H9 (cell line): ENCODE measurements at regions not wholly inside any gene's neighbourhood (a gene's known extent, or its start where the extent isn't known, plus 50 kb on each side); places are given as distances from the start of the nearest gene placed in this dataset.

Source experiments
- DNase-seq: peaks from one replicate; pipeline ENCODE4 v3.0.0-alpha.2; 2017
- H2AFZ ChIP-seq: one replicate; pipeline ENCODE4 v1.6.1; 2013; ENCODE audit warnings: mild to moderate bottlenecking, low read length, control low read depth, moderate library complexity
- H2AK5ac ChIP-seq: 2 replicates; pipeline ENCODE4 v1.6.1; 2013; ENCODE audit warnings: low read length, control low read depth, mixed read lengths; ENCODE audit not compliant: insufficient read length
- H2BK120ac ChIP-seq: one replicate; pipeline ENCODE4 v1.6.1; 2013; ENCODE audit warnings: low read depth, mild to moderate bottlenecking, low read length, control low read depth, inconsistent platforms; ENCODE audit not compliant: poor library complexity, severe bottlenecking
- H2BK12ac ChIP-seq: 2 replicates; pipeline ENCODE4 v1.6.1; 2013; ENCODE audit warnings: low read length, control low read depth, mixed read lengths, low read depth; ENCODE audit not compliant: insufficient read length
- H2BK15ac ChIP-seq: 2 replicates; pipeline ENCODE4 v1.6.1; 2013; ENCODE audit warnings: low read depth, low read length, control low read depth
- H2BK20ac ChIP-seq: one replicate; pipeline ENCODE4 v1.6.1; 2013; ENCODE audit warnings: low read depth, mild to moderate bottlenecking, low read length, control low read depth, inconsistent platforms; ENCODE audit not compliant: poor library complexity, severe bottlenecking
- H2BK5ac ChIP-seq: 2 replicates; pipeline ENCODE4 v1.6.1; 2013; ENCODE audit warnings: low read length, control low read depth, mixed read lengths; ENCODE audit not compliant: insufficient read length
- H3K14ac ChIP-seq: 2 replicates; pipeline ENCODE4 v1.6.1; 2013; ENCODE audit warnings: low read length, control low read depth; ENCODE audit not compliant: insufficient read depth
- H3K18ac ChIP-seq: 2 replicates; pipeline ENCODE4 v1.6.1; 2013; ENCODE audit warnings: low read depth, mild to moderate bottlenecking, mixed read lengths, low read length, control low read depth; ENCODE audit not compliant: insufficient read length
- H3K23ac ChIP-seq: 2 replicates; pipeline ENCODE4 v1.6.1; 2013; ENCODE audit warnings: low read length, control low read depth, mixed read lengths, low read depth; ENCODE audit not compliant: insufficient read length
- H3K23me2 ChIP-seq: 2 replicates; pipeline ENCODE4 v1.6.1; 2013; ENCODE audit warnings: low read depth, mild to moderate bottlenecking, mixed read lengths, low read length, control low read depth; ENCODE audit not compliant: insufficient read length, poor library complexity, severe bottlenecking
- H3K27ac ChIP-seq: 2 replicates; pipeline ENCODE4 v1.5.1; 2013; ENCODE audit warnings: low read length, control low read depth, mixed read lengths, low read depth; ENCODE audit not compliant: insufficient read length
- H3K27me3 ChIP-seq: 2 replicates; pipeline ENCODE4 v1.6.1; 2013; ENCODE audit warnings: low read length, control low read depth, inconsistent platforms; ENCODE audit not compliant: insufficient read depth
- H3K4ac ChIP-seq: 2 replicates; pipeline ENCODE4 v1.6.1; 2013; ENCODE audit warnings: low read depth, mild to moderate bottlenecking, control low read depth, inconsistent platforms, low read length, moderate library complexity
- H3K4me1 ChIP-seq: 2 replicates; pipeline ENCODE4 v1.6.1; 2013; ENCODE audit warnings: low read length, control low read depth, inconsistent platforms; ENCODE audit not compliant: insufficient read depth
- H3K4me2 ChIP-seq: 2 replicates; pipeline ENCODE4 v1.6.1; 2013; ENCODE audit warnings: low read length, control low read depth, mixed read lengths; ENCODE audit not compliant: insufficient read length, insufficient read depth
- H3K56ac ChIP-seq: 2 replicates; pipeline ENCODE4 v1.6.1; 2013; ENCODE audit warnings: low read depth, mild to moderate bottlenecking, mixed read lengths, low read length, control low read depth; ENCODE audit not compliant: insufficient read length
- H3K79me1 ChIP-seq: 2 replicates; pipeline ENCODE4 v1.6.1; 2013; ENCODE audit warnings: low read depth, mild to moderate bottlenecking, moderate library complexity, low read length, control low read depth, inconsistent platforms; ENCODE audit not compliant: insufficient read depth, poor library complexity, severe bottlenecking
- H3K79me2 ChIP-seq: 2 replicates; pipeline ENCODE4 v1.6.1; 2013; ENCODE audit warnings: low read length, control low read depth, inconsistent platforms; ENCODE audit not compliant: insufficient read depth
- H3K9ac ChIP-seq: 2 replicates; pipeline ENCODE4 v1.6.1; 2013; ENCODE audit warnings: low read length, control low read depth, mixed read lengths; ENCODE audit not compliant: insufficient read length; ENCODE audit errors: extremely low read depth
- H3K9me3 ChIP-seq: one replicate; pipeline ENCODE4 v1.6.1; 2013; ENCODE audit warnings: low read depth, low read length, inconsistent platforms; ENCODE audit not compliant: control insufficient read depth
- H3T11ph ChIP-seq: one replicate; pipeline ENCODE4 v1.6.1; 2013; ENCODE audit warnings: mild to moderate bottlenecking, low read length, control low read depth, inconsistent platforms
- H4K20me1 ChIP-seq: one replicate; pipeline ENCODE4 v1.6.1; 2013; ENCODE audit not compliant: control insufficient read depth, insufficient read length, insufficient read depth
- H4K5ac ChIP-seq: 2 replicates; pipeline ENCODE4 v1.6.1; 2013; ENCODE audit warnings: low read depth, mild to moderate bottlenecking, mixed read lengths, low read length, control low read depth; ENCODE audit not compliant: insufficient read length
- H4K8ac ChIP-seq: replicated peaks from 2 replicates; pipeline ENCODE4 v1.6.1; 2013; ENCODE audit warnings: low read length, control low read depth, mixed read lengths, low read depth; ENCODE audit not compliant: insufficient read length
- H4K91ac ChIP-seq: 2 replicates; pipeline ENCODE4 v1.6.1; 2013; ENCODE audit warnings: low read depth, mild to moderate bottlenecking, moderate library complexity, mixed read lengths, low read length, control low read depth; ENCODE audit not compliant: insufficient read length
- H3K27ac Mint-ChIP-seq, 3 experiments: 2 replicates in 2 of 3; 3 replicates in 1 of 3; pipeline ENCODE4 v1.8.0; 2020 to 2021; ENCODE audit warnings: mixed read lengths in 3 of 3, mild to moderate bottlenecking in 1 of 3, moderate library complexity in 1 of 3
- H3K27me3 Mint-ChIP-seq: 2 replicates; pipeline ENCODE4 v1.8.0; 2021; ENCODE audit warnings: low read depth, mild to moderate bottlenecking, moderate library complexity, mixed read lengths
- H3K36me3 Mint-ChIP-seq, 3 experiments: 2 replicates in 2 of 3; 3 replicates in 1 of 3; pipeline ENCODE4 v1.8.0; 2020 to 2021; ENCODE audit warnings: low read depth in 3 of 3, mixed read lengths in 3 of 3; ENCODE audit not compliant: insufficient read depth in 1 of 3
- H3K4me1 Mint-ChIP-seq, 2 experiments: 2 replicates each; pipeline ENCODE4 v1.8.0; 2020; ENCODE audit warnings: mixed read lengths in 2 of 2
- H3K4me3 Mint-ChIP-seq, 2 experiments: 2 replicates in 1 of 2; 3 replicates in 1 of 2; pipeline ENCODE4 v1.8.0; 2020 to 2021; ENCODE audit warnings: mild to moderate bottlenecking in 2 of 2, mixed read lengths in 2 of 2, moderate library complexity in 1 of 2
- H3K9me3 Mint-ChIP-seq, 2 experiments: 2 replicates in 1 of 2; 3 replicates in 1 of 2; pipeline ENCODE4 v1.8.0; 2020; ENCODE audit warnings: mild to moderate bottlenecking in 2 of 2, mixed read lengths in 2 of 2, moderate library complexity in 1 of 2
- TF ChIP-seq, protein P1 (sequence below): fragments of 200-600 bp; sonication (generic); conservative IDR thresholded peaks from 3 replicates; pipeline ENCODE4 v1.8.0; 2021; ENCODE audit warnings: antibody characterized with exemption, mild to moderate bottlenecking

DNA sequence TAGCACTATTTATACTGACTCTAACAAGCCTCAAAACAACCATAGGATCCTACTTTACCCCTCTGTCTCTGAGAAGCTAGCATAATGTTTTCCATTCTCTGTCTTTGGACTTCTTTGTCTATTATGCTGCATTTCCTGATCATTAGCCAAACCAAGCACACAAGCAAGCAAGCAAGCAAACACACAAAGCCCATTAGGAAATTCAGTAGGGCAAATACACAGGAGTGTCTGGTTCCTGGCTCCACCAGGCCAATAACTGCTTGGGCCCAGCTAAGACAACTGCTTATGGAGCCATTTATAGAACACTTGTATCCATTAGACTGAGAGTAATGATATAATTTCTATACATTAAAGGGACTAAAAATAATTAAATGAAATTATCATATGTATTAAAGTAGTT is 952.9 kb upstream of the EPHA7 start:
- Mint-ChIP-seq H3K4me1 (0 out of 4 replicates have a peak, but pooled peaks cover 0 to 3% of the 10 kb centered on the region in 2 experiments), H3K36me3 (no peaks in the 10 kb centered on the region), H3K27me3 (no peaks in the 10 kb centered on the region), H3K9me3 (no peaks in the 10 kb centered on the region), H3K4me3 (no peak overlapping the region), H3K27ac (no peak overlapping the region)
- TF ChIP-seq, protein P1, sequence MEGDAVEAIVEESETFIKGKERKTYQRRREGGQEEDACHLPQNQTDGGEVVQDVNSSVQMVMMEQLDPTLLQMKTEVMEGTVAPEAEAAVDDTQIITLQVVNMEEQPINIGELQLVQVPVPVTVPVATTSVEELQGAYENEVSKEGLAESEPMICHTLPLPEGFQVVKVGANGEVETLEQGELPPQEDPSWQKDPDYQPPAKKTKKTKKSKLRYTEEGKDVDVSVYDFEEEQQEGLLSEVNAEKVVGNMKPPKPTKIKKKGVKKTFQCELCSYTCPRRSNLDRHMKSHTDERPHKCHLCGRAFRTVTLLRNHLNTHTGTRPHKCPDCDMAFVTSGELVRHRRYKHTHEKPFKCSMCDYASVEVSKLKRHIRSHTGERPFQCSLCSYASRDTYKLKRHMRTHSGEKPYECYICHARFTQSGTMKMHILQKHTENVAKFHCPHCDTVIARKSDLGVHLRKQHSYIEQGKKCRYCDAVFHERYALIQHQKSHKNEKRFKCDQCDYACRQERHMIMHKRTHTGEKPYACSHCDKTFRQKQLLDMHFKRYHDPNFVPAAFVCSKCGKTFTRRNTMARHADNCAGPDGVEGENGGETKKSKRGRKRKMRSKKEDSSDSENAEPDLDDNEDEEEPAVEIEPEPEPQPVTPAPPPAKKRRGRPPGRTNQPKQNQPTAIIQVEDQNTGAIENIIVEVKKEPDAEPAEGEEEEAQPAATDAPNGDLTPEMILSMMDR, result no peak
- no peak overlapping the region for H3K9ac ChIP-seq
- H3K56ac ChIP-seq, result no peak overlapping the region
- no peaks in the 10 kb centered on the region for H4K20me1 ChIP-seq
- no peaks in the 10 kb centered on the region for H3K9me3 ChIP-seq
- H3K4ac ChIP-seq, result no peak overlapping the region
- no peak overlapping the region for H3K14ac ChIP-seq
- H2BK120ac ChIP-seq, result no peak overlapping the region
- no peak overlapping the region for H2AFZ ChIP-seq
- no peaks in the 10 kb centered on the region for H3K27me3 ChIP-seq
- H3K18ac ChIP-seq, result no peak overlapping the region
- no peak overlapping the region for H4K8ac ChIP-seq
- no peak overlapping the region for H4K91ac ChIP-seq
- H2AK5ac ChIP-seq, result no peak overlapping the region
- H2BK20ac ChIP-seq, result no peak overlapping the region
- H3K4me1 ChIP-seq, result no peaks in the 10 kb centered on the region
- no peaks in the 10 kb centered on the region for H3K79me1 ChIP-seq
- H3T11ph ChIP-seq, result no peak overlapping the region
- H3K27ac ChIP-seq, result no peak overlapping the region
- no peak for DNase-seq
- no peak overlapping the region for H2BK15ac ChIP-seq
- H3K4me2 ChIP-seq, result no peak overlapping the region
- no peak overlapping the region for H2BK5ac ChIP-seq
- no peak overlapping the region for H4K5ac ChIP-seq
- no peaks in the 10 kb centered on the region for H3K23me2 ChIP-seq
- H3K23ac ChIP-seq, result no peak overlapping the region
- H3K79me2 ChIP-seq, result no peaks in the 10 kb centered on the region
- no peak overlapping the region for H2BK12ac ChIP-seq
